Erythroblast (primary cell): ENCODE measurements at regions not wholly inside any gene's neighbourhood (a gene's known extent, or its start where the extent isn't known, plus 50 kb on each side); places are given as distances from the start of the nearest gene placed in this dataset.

Source experiments
- GATA1 ChIP-seq: IDR thresholded peaks from 2 replicates; pipeline ENCODE4 v1.6.1; 2011; ENCODE audit warnings: low read depth, mild to moderate bottlenecking, control low read depth, low read length, moderate library complexity
- POLR2A ChIP-seq: IDR thresholded peaks from 2 replicates; pipeline ENCODE4 v1.6.1; 2011; ENCODE audit warnings: mild to moderate bottlenecking, low read length

DNA sequence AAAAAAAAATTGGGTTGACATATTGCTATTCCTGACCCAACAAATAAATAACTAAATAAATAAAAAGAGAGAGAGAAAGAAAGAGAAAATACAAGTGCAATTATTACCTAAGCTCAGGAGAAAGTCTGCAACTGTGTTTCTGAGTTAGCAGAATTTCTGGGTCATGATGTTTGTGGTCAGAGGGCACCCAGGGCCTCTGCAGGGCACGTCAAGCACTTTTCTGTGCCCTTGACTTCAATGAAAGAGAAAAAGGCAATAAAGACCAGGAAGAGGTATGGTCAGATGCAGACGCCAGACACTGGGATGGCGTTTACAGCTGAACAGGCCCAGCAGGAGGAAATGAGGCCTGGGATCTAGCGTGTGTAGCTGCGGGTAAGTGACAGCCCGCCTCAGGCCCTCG, 160.9 kb upstream of the GDF10 start:
- TF ChIP-seq POLR2A (no peak), GATA1 (no peak)
